Adrenal gland (tissue), 5 donors: ENCODE measurements at regions not wholly inside any gene's neighbourhood (a gene's known extent, or its start where the extent isn't known, plus 50 kb on each side); places are given as distances from the start of the nearest gene placed in this dataset.

Experiments
- CTCF ChIP-seq, 6 experiments: fragments of 450-650 bp in 4 of 6; fragments of 200-600 bp in 2 of 6; sonication (generic) in 1 of 6; IDR thresholded peaks; 1 replicate in 5 of 6; 2 replicates in 1 of 6; pipeline versions ENCODE4 v1.5.1 to v1.8.0; 2016 to 2021; ENCODE audit warnings: antibody characterized with exemption in 6 of 6, mild to moderate bottlenecking in 2 of 6, moderate library complexity in 1 of 6
- POLR2A ChIP-seq, 2 donors: fragments of 450-650 bp; IDR thresholded peaks; one replicate each; pipeline ENCODE4 v1.6.1; 2017; ENCODE audit warnings: antibody characterized with exemption in 2 of 2, mild to moderate bottlenecking in 2 of 2, moderate library complexity in 1 of 2
- donor health status: DM: no; HTN: no; CAD: no.

GRCh38 chr3:72164635-72164978 is 379.7 kb upstream of the PROK2 start:
- TF ChIP-seq CTCF (IDR thresholded peaks at IDR 0.05) (no peak), POLR2A (IDR thresholded peaks at IDR 0.05) (no peak)
